Fibroblast of skin of back (primary cell): ENCODE measurements at regions not wholly inside any gene's neighbourhood (a gene's known extent, or its start where the extent isn't known, plus 50 kb on each side); places are given as distances from the start of the nearest gene placed in this dataset.
"Not testable (repeated sequence)": the region's sequence is repeated elsewhere in the genome, so short reads cannot be mapped to it uniquely, and the experiment has no call there.

Experiments
- DNase-seq: peaks from one replicate; pipeline ENCODE4 v3.0.0-alpha.2; 2013

GRCh38 chr4:100900945-100901344 is 383.1 kb upstream of the EMCN start:
- DNase-seq: not testable (repeated sequence)

GRCh38 chr4:100900134-100900533 is 382.3 kb upstream of the EMCN start:
- DNase-seq: no peak

- no peak for DNase-seq
Measured at GRCh38 chr4:100898844-100899243, 381.0 kb upstream of the EMCN start.

- DNase-seq: no peak
Measured at GRCh38 chr4:100895556-100896197, 377.9 kb upstream of the EMCN start.

GRCh38 chr4:100894339-100894870 is 376.6 kb upstream of the EMCN start:
- no peak for DNase-seq

- DNase-seq: no peak
Measured at GRCh38 chr4:100891808-100892207, 374.0 kb upstream of the EMCN start.

- no peak for DNase-seq
Measured at GRCh38 chr4:100889898-100890297, 372.1 kb upstream of the EMCN start.

GRCh38 chr4:100889401-100889800 is 371.6 kb upstream of the EMCN start:
- no peak for DNase-seq

- DNase-seq: no peak
Measured at GRCh38 chr4:100882661-100883060, 364.8 kb upstream of the EMCN start.

GRCh38 chr4:100881283-100881682 is 363.5 kb upstream of the EMCN start:
- DNase-seq: no peak

- no peak for DNase-seq
Measured at GRCh38 chr4:100880011-100880410, 362.2 kb upstream of the EMCN start.

- no peak for DNase-seq
Measured at GRCh38 chr4:100879471-100879870, 361.6 kb upstream of the EMCN start.

GRCh38 chr4:100876546-100876945 is 358.7 kb upstream of the EMCN start:
- DNase-seq: no peak

GRCh38 chr4:100875296-100876068 is 357.7 kb upstream of the EMCN start:
- peak; percentile 3 for DNase-seq

- peak; percentile 19 for DNase-seq
Measured at GRCh38 chr4:100872811-100873210, 355.0 kb upstream of the EMCN start.

- no peak for DNase-seq
Measured at GRCh38 chr4:100870940-100871772, 353.3 kb upstream of the EMCN start.

GRCh38 chr4:100869276-100869675 is 351.5 kb upstream of the EMCN start:
- no peak for DNase-seq

- DNase-seq: not testable (repeated sequence)
Measured at GRCh38 chr4:100868281-100868680, 350.5 kb upstream of the EMCN start.

- no peak for DNase-seq
Measured at GRCh38 chr4:100852326-100852725, 334.5 kb upstream of the EMCN start.

- DNase-seq: no peak
Measured at GRCh38 chr4:100849319-100849718, 331.5 kb upstream of the EMCN start.

GRCh38 chr4:100848841-100849240 is 331.0 kb upstream of the EMCN start:
- DNase-seq: no peak

- DNase-seq: no peak
Measured at GRCh38 chr4:100843910-100844309, 326.1 kb upstream of the EMCN start.

- no peak for DNase-seq
Measured at GRCh38 chr4:100842856-100843255, 325.0 kb upstream of the EMCN start.
